HEK293 (cell line): ENCODE measurements at regions not wholly inside any gene's neighbourhood (a gene's known extent, or its start where the extent isn't known, plus 50 kb on each side); places are given as distances from the start of the nearest gene placed in this dataset.

Experiments used
- CTCF ChIA-PET: fragments of 350-600 bp; formaldehyde crosslinking; extraction: SDS; loops from one replicate; lab custom pipeline; 2021; ENCODE audit warnings: antibody characterized with exemption; lab: Yijun Ruan, JAX
- POLR2A ChIA-PET: fragments of 300-600 bp; formaldehyde crosslinking; extraction: SDS; loops from one replicate; lab custom pipeline; 2020; ENCODE audit warnings: antibody characterized with exemption, inconsistent platforms; lab: Yijun Ruan, JAX
- H3K27ac ChIP-seq: fragments of 200-500 bp; sonication (Bioruptor generic); 2 replicates; pipeline ENCODE4 v1.5.1; 2014; ENCODE audit warnings: low read depth, low read length, control low read depth, inconsistent platforms; ENCODE audit errors: extremely low read depth
- H3K36me3 ChIP-seq, 2 experiments: fragments of 200-500 bp in 1 of 2; sonication (Bioruptor generic) in 1 of 2; 1 replicate in 1 of 2; 2 replicates in 1 of 2; pipeline ENCODE4 v1.5.1; 2014 to 2017; ENCODE audit warnings: inconsistent platforms in 2 of 2, low read length in 2 of 2; ENCODE audit not compliant: control insufficient read depth in 2 of 2, insufficient read depth in 1 of 2
- H3K4me1 ChIP-seq: fragments of 200-500 bp; sonication (Bioruptor generic); 2 replicates; pipeline ENCODE4 v1.5.1; 2014; ENCODE audit warnings: mild to moderate bottlenecking, low read length, inconsistent platforms; ENCODE audit not compliant: control insufficient read depth, insufficient read depth
- H3K4me3 ChIP-seq: 2 replicates; pipeline ENCODE4 v1.5.1; 2011; ENCODE audit warnings: low read depth, mild to moderate bottlenecking, control low read depth, low read length, moderate library complexity
- H3K9me3 ChIP-seq: fragments of 200-500 bp; sonication (Bioruptor generic); 2 replicates; pipeline ENCODE4 v1.5.1; 2014; ENCODE audit warnings: low read depth, low read length, inconsistent platforms; ENCODE audit not compliant: control insufficient read depth, insufficient read depth
- BCL11B ChIP-seq: fragments of 450-650 bp; formaldehyde crosslinking; IDR thresholded peaks from 2 replicates; pipeline ENCODE4 v1.5.1; 2016; ENCODE audit warnings: low read depth, missing biosample characterization, missing genetic modification characterization
- KLF10 ChIP-seq: fragments of 450-650 bp; IDR thresholded peaks from 2 replicates; pipeline ENCODE4 v1.5.1; 2018; ENCODE audit warnings: missing biosample characterization, mild to moderate bottlenecking, missing genetic modification characterization
- PRDM10 ChIP-seq: fragments of 450-650 bp; formaldehyde crosslinking; IDR thresholded peaks from 2 replicates; pipeline ENCODE4 v1.5.1; 2016; ENCODE audit warnings: missing biosample characterization, missing genetic modification characterization
- TRIM28 ChIP-seq: IDR thresholded peaks from 2 replicates; pipeline ENCODE4 v1.6.1; 2011; ENCODE audit warnings: low read length, control low read depth, borderline replicate concordance
- ZBTB20 ChIP-seq: fragments of 450-650 bp; formaldehyde crosslinking; IDR thresholded peaks from 2 replicates; pipeline ENCODE4 v1.5.1; 2016; ENCODE audit warnings: missing biosample characterization, missing genetic modification characterization
- ZBTB49 ChIP-seq: fragments of 450-650 bp; formaldehyde crosslinking; IDR thresholded peaks from 2 replicates; pipeline ENCODE4 v1.5.1; 2016; ENCODE audit warnings: missing biosample characterization, missing genetic modification characterization, low read depth
- ZNF112 ChIP-seq: fragments of 450-650 bp; formaldehyde crosslinking; IDR thresholded peaks from 2 replicates; pipeline ENCODE4 v1.5.0; 2017; ENCODE audit warnings: missing biosample characterization, missing genetic modification characterization
- ZNF114 ChIP-seq: fragments of 450-650 bp; formaldehyde crosslinking; IDR thresholded peaks from 2 replicates; pipeline ENCODE4 v1.5.0; 2017; ENCODE audit warnings: missing biosample characterization, missing genetic modification characterization
- ZNF140 ChIP-seq: fragments of 450-650 bp; formaldehyde crosslinking; IDR thresholded peaks from 2 replicates; pipeline ENCODE4 v1.5.1; 2016; ENCODE audit warnings: missing biosample characterization, missing genetic modification characterization
- ZNF155 ChIP-seq: fragments of 450-650 bp; formaldehyde crosslinking; IDR thresholded peaks from 2 replicates; pipeline ENCODE4 v1.5.1; 2016; ENCODE audit warnings: missing biosample characterization, missing genetic modification characterization
- ZNF184 ChIP-seq: fragments of 450-650 bp; IDR thresholded peaks from 2 replicates; pipeline ENCODE4 v1.5.1; 2018; ENCODE audit warnings: missing biosample characterization, mild to moderate bottlenecking, missing genetic modification characterization
- ZNF2 ChIP-seq: fragments of 450-650 bp; formaldehyde crosslinking; IDR thresholded peaks from 2 replicates; pipeline ENCODE4 v1.5.1; 2016; ENCODE audit warnings: missing biosample characterization, missing genetic modification characterization
- ZNF211 ChIP-seq: fragments of 450-650 bp; formaldehyde crosslinking; IDR thresholded peaks from 2 replicates; pipeline ENCODE4 v1.5.1; 2016; ENCODE audit warnings: low read depth, missing biosample characterization, missing genetic modification characterization
- ZNF239 ChIP-seq: fragments of 450-650 bp; formaldehyde crosslinking; IDR thresholded peaks from 2 replicates; pipeline ENCODE4 v1.5.1; 2016; ENCODE audit warnings: missing biosample characterization, missing genetic modification characterization
- ZNF350 ChIP-seq: fragments of 450-650 bp; formaldehyde crosslinking; IDR thresholded peaks from 2 replicates; pipeline ENCODE4 v1.5.0; 2017; ENCODE audit warnings: missing biosample characterization, mild to moderate bottlenecking, missing genetic modification characterization
- ZNF366 ChIP-seq: fragments of 450-650 bp; formaldehyde crosslinking; conservative IDR thresholded peaks from 2 replicates; pipeline ENCODE4 v1.5.1; 2016; ENCODE audit warnings: missing biosample characterization, missing genetic modification characterization
- ZNF37A ChIP-seq: fragments of 450-650 bp; IDR thresholded peaks from 2 replicates; pipeline ENCODE4 v1.5.1; 2018; ENCODE audit warnings: missing biosample characterization, missing genetic modification characterization
- ZNF521 ChIP-seq: fragments of 450-650 bp; formaldehyde crosslinking; IDR thresholded peaks from 2 replicates; pipeline ENCODE4 v1.5.1; 2017; ENCODE audit warnings: missing biosample characterization, mild to moderate bottlenecking, missing genetic modification characterization
- ZNF530 ChIP-seq: fragments of 450-650 bp; formaldehyde crosslinking; IDR thresholded peaks from 2 replicates; pipeline ENCODE4 v1.5.1; 2016; ENCODE audit warnings: low read depth, missing biosample characterization, missing genetic modification characterization
- ZNF571 ChIP-seq: fragments of 450-650 bp; formaldehyde crosslinking; IDR thresholded peaks from 2 replicates; pipeline ENCODE4 v1.5.0; 2017; ENCODE audit warnings: missing biosample characterization, missing genetic modification characterization
- ZNF639 ChIP-seq: fragments of 450-650 bp; formaldehyde crosslinking; IDR thresholded peaks from 2 replicates; pipeline ENCODE4 v1.5.1; 2016; ENCODE audit warnings: missing biosample characterization, missing genetic modification characterization
- ZNF747 ChIP-seq: fragments of 450-650 bp; formaldehyde crosslinking; IDR thresholded peaks from 2 replicates; pipeline ENCODE4 v1.5.1; 2016; ENCODE audit warnings: missing biosample characterization, missing genetic modification characterization
- ZNF777 ChIP-seq: fragments of 450-650 bp; formaldehyde crosslinking; IDR thresholded peaks from 2 replicates; pipeline ENCODE4 v1.5.1; 2017; ENCODE audit warnings: missing biosample characterization, missing genetic modification characterization, borderline replicate concordance
- TF ChIP-seq, protein P1 (sequence below): fragments of 450-650 bp; formaldehyde crosslinking; IDR thresholded peaks from 2 replicates; pipeline ENCODE4 v1.5.1; 2016; ENCODE audit warnings: missing biosample characterization, missing genetic modification characterization

- no peak for TF ChIP-seq ZBTB49 (tag by site-specific recombination)
- no peak for TF ChIP-seq ZNF530
- no peak for TF ChIP-seq ZNF184 (tag by site-specific recombination)
Measured at GRCh38 chrX:129037389-129037788, 485.9 kb downstream of the SMARCA1 start (continued).

DNA sequence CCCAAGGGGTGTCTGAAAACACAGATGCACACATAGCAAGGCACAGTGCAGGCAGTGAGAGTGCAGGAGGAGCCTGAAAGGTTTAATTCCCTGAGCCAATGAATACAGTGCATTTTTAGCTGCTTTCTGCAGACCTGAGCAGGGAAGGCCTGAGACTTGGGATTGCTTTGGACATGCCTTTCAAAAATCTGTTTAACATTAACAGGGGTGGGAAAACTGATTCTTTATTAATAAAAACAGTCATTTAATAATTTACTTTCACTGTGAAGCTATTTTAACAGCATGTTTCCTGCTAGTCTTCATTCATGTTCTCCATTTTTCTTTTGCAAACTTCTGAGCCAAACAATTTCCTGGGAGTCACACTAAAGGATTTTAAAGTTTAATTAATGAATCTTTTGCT is 488.1 kb downstream of the SMARCA1 start:
- H3K4me1 ChIP-seq = no peaks in the 10 kb centered on the region
- H3K27ac ChIP-seq = no peak overlapping the region
- H3K36me3 ChIP-seq = no peaks in the 10 kb centered on the region
- no peaks in the 10 kb centered on the region for H3K9me3 ChIP-seq
- POLR2A ChIA-PET = no interaction called here
- H3K4me3 ChIP-seq = no peak overlapping the region
- TF ChIP-seq ZNF747 (tag by site-specific recombination) (no peak), ZNF114 (no peak), ZNF350 (tag by site-specific recombination) (no peak), KLF10 (no peak), ZNF239 (tag by site-specific recombination) (no peak), ZNF37A (tag by site-specific recombination) (no peak), BCL11B (tag by site-specific recombination) (no peak), ZNF571 (tag by site-specific recombination) (no peak), ZBTB20 (tag by site-specific recombination) (no peak), PRDM10 (tag by site-specific recombination) (no peak), ZNF211 (tag by site-specific recombination) (no peak), ZNF140 (no peak), ZNF521 (no peak), ZNF2 (tag by site-specific recombination) (no peak)
- CTCF ChIA-PET = interaction anchor here (1.1 kb wide), 1 partner anchor 43 kb away, joined by 3 read pairs; no protein-coding TSS in a partner anchor

DNA sequence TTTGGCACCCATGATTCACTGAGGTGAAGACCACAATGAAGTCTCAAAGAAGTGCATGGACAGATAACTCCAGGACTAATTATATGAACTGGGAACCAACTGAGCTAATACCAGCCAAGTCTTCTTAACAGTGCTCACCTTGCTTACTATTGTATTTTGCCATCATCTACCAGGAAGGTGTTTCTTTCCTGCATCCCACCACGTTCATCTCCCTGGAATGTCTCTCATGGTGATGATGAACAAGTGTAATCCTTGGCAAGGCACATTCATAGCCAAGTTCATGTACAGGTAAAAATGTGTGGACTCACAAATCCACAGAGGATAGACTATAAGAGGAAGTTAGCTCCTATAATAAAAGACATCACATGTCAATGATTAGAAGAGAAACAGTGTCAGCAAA is 489.1 kb downstream of the SMARCA1 start:
- no peaks in the 10 kb centered on the region for H3K9me3 ChIP-seq
- H3K4me1 ChIP-seq = no peaks in the 10 kb centered on the region
- POLR2A ChIA-PET = no interaction called here
- CTCF ChIA-PET = interaction anchor here (0.6 kb wide), 2 partner anchors 8 to 58 kb away, joined by 3 read pairs; no protein-coding TSS in a partner anchor
- no peaks in the 10 kb centered on the region for H3K36me3 ChIP-seq
- H3K4me3 ChIP-seq = no peak overlapping the region
- no peak overlapping the region for H3K27ac ChIP-seq
- TF ChIP-seq ZNF571 (tag by site-specific recombination) (no peak), ZNF2 (tag by site-specific recombination) (no peak), ZNF639 (tag by site-specific recombination) (no peak), TRIM28 (no peak), ZBTB20 (tag by site-specific recombination) (no peak), ZNF366 (no peak), ZNF777 (no peak), ZNF112 (no peak), ZNF155 (no peak)
- TF ChIP-seq, protein P1, sequence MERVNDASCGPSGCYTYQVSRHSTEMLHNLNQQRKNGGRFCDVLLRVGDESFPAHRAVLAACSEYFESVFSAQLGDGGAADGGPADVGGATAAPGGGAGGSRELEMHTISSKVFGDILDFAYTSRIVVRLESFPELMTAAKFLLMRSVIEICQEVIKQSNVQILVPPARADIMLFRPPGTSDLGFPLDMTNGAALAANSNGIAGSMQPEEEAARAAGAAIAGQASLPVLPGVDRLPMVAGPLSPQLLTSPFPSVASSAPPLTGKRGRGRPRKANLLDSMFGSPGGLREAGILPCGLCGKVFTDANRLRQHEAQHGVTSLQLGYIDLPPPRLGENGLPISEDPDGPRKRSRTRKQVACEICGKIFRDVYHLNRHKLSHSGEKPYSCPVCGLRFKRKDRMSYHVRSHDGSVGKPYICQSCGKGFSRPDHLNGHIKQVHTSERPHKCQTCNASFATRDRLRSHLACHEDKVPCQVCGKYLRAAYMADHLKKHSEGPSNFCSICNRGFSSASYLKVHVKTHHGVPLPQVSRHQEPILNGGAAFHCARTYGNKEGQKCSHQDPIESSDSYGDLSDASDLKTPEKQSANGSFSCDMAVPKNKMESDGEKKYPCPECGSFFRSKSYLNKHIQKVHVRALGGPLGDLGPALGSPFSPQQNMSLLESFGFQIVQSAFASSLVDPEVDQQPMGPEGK (tag by site-specific recombination) = no peak
